B cell (primary cell): ENCODE measurements at regions not wholly inside any gene's neighbourhood (a gene's known extent, or its start where the extent isn't known, plus 50 kb on each side); places are given as distances from the start of the nearest gene placed in this dataset.

Experiments
- CTCF ChIP-seq: fragments of 200-600 bp; IDR thresholded peaks from one replicate; pipeline ENCODE4 v1.8.0; 2022; ENCODE audit warnings: antibody characterized with exemption, mild to moderate bottlenecking
- EZH2 ChIP-seq: IDR thresholded peaks from 2 replicates; pipeline ENCODE4 v1.6.1; 2012; ENCODE audit warnings: borderline replicate concordance, low read depth, mild to moderate bottlenecking, moderate library complexity, low read length; ENCODE audit not compliant: insufficient read depth, poor library complexity, severe bottlenecking

- TF ChIP-seq CTCF (no peak), EZH2 (no peak)
Measured at GRCh38 chr2:67848551-67849285, 214.1 kb downstream of the C1D start.
